Right ventricle myocardium superior (tissue), 1 donor: ENCODE measurements at regions not wholly inside any gene's neighbourhood (a gene's known extent, or its start where the extent isn't known, plus 50 kb on each side); places are given as distances from the start of the nearest gene placed in this dataset.

Source experiments
- ATAC-seq: fragments of 200-7000 bp; cut with Tn5 transposase; one replicate; pipeline ENCODE4 v1.9.1; 2020; ENCODE audit warnings: mild to moderate bottlenecking; ENCODE audit not compliant: poor library complexity
- DNase-seq: peaks from one replicate; pipeline ENCODE4 v3.0.0-alpha.2; 2020
- intact Hi-C: fragments of 100-400 bp; cut with DNase I; formaldehyde crosslinking; loops from one replicate; pipeline ENCODE4 v1.11.2; 2022
- donor health status: DM: no; HTN: yes; CAD: no; lungs with severe emphysema.

DNA sequence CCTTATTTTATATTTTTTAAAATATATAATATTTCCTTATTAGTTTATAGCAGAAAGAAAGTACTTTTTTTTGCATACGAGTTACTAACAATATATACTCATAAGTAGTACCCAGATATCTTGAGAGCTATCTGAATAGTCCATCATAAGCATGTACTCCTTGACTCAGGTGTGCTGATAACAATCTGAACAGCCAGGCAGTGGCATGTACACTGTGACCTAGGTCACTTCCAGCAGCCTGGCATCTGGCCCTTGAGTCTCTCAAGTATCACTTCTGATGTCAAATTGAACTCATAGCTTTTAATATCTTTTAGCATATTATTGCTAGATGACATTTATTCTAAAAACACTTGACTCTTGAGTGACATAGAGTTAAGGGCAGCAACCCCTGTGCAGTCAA, 1576.7 kb downstream of the SLITRK1 start:
- DNase-seq (no peak), ATAC-seq (no peak)
- intact Hi-C loops, result no loop called here

DNA sequence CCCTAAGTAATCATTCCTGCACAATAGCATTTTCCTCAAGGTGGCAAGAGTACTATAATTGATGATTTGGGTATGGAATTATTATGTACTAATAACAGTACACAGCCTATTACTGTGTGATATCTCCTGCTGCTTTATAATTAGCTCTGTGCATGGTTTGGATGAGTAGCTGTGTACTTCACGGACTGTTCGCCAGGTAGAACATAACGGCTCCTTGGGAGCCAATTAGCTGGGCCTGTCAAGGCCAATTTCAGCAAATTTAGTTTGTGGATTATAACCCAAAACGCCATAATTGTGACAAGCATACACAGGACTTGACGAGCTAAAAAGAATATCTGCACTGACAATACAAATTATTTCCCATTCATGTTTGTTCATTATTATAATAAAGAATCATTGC, 1584.2 kb downstream of the SLITRK1 start:
- ATAC-seq, result no peak
- intact Hi-C loops, result no loop called here
- no peak for DNase-seq

DNA sequence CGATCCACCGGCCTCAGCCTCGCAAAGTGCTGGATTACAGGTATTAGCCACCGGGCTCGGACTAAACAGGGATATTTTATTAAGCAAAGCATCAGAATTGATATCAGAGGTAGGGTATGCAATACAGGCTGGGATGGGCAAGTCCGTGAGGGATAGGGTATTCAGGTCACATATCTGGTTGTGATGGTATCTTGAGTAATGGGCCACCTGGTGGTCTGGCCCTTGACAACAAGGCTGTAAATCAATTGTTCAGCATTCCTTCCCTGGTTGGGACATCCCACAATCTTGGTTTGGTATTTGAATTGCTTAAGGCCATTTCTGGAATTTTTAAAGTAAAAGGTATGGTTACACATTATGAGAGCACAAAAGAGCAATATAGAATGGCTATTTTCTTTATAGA, 1588.0 kb downstream of the SLITRK1 start:
- DNase-seq (no peak), ATAC-seq (no peak)
- intact Hi-C loops, result no loop called here

DNA sequence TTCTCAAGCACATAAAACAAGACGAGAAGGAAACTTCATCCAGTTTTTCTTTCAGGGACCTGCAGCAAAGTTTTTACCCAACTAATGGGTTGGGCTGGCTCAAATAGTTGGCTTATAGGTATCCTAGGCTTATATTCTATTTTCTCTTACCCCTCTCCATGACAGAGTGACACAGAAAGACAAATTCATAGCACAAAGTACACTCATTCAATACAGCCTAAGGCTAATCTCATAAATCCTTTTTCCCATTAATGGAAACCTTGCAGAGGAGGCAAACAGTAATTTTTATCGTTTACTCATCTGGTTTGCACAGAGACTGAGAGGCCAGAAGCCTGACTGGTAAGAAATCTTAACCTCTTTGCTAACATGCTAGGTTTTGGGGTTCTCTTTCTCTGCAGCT, 1589.9 kb downstream of the SLITRK1 start:
- DNase-seq (no peak), ATAC-seq (no peak)
- intact Hi-C loops, result no loop called here

DNA sequence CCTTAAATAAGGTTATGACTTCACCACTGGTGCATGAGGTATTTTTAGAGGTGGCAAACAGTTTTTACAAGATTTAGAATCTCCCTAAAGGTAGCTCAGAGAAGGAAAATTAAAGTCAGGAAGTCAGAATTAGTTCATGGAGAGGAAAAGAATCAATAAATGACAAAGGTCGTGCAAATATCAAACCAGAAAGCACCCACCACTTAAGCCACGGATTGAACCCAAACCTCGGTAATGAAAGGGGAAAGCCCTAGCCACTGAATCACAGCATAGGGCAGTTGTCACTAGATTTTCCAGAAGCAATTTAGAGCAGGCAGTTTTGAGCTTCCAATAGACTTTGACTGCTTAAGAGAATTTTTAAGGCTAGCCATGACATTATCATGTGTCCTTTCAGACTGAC, 1590.4 kb downstream of the SLITRK1 start:
- intact Hi-C loops, result no loop called here
- no peak for ATAC-seq
- no peak for DNase-seq

DNA sequence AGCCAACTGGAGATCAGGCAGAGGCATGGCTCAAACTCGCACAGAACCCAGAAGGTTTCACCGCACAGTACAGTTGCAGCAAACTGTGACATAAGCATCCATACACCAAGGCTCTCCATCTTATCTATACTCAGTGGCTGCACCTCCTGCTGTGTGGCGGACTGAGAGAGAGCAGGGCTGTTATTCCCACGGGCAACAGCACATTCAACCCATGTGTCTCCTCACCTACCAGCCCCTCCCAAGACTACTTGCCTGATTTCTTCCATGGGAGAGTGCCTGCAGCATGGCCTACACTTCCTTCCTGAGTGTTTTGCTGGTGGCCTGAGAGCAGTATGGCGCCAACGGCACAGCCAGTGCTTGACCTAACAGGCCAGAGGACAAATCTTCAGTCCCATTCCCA, 1606.6 kb downstream of the SLITRK1 start:
- DNase-seq, result no peak
- no peak for ATAC-seq
- intact Hi-C loops, result no loop called here

DNA sequence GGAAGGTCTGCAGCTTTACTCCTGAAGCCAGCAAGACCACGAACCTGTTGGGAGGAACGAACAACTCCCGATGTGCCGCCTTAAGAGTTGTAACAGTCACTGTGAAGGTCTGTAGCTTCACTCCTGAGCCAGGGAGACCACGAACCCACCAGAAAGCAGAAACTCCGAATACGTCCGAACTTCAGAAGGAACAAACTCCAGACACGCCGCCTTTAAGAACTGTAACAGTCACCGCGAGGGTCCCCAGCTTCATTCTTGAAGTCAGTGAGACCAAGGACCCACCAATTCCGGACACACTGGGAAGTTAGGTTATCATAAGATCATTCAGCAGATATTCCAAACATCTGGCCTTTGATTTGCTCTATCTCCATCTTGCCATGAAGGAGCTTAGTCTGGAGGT, 1623.0 kb downstream of the SLITRK1 start:
- DNase-seq (no peak), ATAC-seq (no peak)
- intact Hi-C loops, result no loop called here

DNA sequence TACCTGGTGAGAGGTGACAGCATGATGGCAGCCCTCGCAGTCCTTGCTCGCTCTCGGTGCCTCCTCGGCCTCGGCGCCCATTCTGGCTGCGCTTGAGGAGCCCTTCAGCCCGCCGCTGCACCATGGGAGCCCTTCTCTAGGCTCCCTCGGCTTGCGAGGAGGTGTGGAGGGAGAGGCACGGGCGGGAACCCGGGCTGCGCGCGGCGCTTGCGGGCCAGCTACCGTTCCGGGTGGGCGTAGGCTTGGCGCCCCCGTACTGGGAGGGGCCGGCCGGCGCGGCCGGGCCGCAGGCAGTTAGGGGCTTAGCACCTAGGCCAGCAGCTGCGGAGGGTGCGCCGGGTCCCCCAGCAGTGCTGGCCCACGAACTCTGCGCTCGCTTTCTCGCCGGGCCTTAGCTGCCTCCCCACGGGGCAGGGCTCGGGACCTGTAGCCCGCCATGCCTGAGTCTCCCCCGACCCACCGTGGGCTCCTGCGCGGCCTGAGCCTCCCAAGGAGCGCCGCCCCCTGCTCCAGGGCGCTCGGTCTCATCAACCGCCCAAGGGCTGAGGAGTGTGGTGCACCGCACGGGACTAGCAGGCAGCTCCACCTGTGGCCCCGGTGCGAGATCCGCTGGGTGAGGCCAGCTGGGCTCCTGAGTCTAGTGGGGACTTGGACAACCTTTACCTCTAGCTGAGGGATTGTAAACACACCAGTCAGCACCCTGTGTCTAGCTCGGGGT, 1624.3 kb downstream of the SLITRK1 start:
- ATAC-seq, result no peak
- intact Hi-C loops, result no loop called here

DNA sequence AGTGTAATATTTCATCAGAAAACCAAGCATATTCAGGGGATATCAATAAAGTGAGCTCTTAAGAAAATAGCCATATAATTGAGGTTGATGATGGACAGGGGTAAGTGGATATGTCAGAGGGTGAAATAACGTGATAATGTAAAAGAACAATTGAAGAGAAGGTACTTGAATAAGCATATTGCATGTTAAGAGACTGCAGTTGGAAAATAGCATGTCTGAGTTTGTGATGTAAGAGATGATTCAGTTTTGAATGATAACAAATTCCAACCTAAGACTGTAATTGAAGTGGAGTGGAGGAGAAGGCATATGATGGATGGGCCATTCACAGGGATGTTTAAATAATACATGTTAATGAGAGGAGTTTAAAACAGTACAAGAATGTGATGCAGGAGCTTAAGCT, 1633.5 kb downstream of the SLITRK1 start:
- ATAC-seq, result no peak
- DNase-seq, result no peak
- intact Hi-C loops, result no loop called here

More for the DNA sequence above, 1624.3 kb downstream of the SLITRK1 start:
- peak; percentile 38 for DNase-seq

DNA sequence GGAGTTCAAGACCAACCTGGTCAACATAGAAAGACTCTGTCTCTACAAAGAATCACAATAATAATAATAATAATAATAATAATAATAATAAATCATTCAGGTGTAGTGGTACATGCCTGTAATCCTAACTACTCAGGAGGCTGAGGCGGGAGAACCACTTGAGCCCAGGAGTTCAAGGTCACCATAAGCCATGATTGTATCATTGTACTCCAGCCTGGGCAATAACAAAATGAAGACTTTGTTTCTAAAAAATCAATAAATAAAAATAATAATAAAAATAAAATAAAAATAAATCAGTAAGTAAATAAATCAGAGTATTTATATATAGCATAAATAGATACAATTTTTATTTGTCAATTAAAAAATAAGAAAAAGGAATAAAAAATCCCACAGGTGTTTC, 1636.4 kb downstream of the SLITRK1 start:
- no peak for ATAC-seq
- intact Hi-C loops, result no loop called here
- no peak for DNase-seq

DNA sequence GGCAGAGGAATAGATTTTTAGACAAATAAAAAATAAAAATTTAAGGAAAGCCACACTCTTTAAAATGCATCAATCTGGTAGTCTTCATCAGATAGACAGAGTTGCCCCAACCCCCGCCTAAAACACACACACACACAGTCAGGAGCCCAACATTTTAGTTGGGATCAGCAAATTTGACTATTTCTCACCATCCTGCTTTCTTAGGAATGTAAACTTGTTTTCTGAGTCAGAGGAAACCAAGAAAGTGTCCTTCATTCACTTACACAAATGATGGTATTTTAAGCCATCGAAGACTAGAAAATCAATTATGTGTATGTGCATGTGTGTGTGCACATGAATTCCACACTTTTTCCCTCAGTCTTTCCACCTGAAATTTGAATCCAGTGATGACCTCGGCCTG, 1657.5 kb downstream of the SLITRK1 start:
- DNase-seq (no peak), ATAC-seq (no peak)

DNA sequence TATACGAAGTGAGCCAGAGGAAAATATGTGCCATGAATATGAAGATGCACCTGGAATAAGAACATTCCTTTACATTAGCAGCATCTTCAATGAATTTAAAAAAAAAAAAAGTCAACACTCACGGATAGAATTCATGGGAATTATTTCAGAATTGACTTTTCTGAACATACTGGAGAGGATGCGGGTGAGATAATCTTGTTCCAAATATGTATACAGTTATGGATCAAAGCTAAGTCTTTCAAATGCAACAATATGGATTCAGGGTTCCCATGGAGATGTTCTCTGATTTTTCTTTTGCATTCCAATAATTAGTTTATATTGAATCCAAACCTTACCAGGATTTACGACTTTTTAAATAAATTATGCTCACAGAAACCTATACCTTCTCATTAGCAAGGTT, 1660.7 kb downstream of the SLITRK1 start:
- DNase-seq (no peak), ATAC-seq (no peak)
- intact Hi-C loops, result no loop called here

More for the DNA sequence above, 1657.5 kb downstream of the SLITRK1 start:
- intact Hi-C loops, result no loop called here

DNA sequence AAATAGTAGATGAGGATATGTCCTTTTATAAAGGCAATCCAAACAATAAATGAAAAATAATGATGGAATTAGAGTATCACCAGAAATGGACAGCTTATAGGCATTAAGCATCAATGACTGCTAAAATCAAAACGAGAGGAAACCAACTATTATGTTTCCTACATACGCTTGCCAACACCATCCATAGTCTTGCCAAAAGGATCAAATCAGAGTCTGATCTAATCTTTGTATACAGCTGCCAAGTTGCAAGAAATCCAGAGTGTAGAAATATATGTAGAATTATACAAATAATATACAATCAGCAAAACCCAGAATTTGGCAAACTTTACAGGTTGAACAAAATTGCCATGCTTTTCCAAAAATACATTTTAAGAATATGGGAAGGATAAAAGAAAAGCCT, 1661.6 kb downstream of the SLITRK1 start:
- intact Hi-C loops, result no loop called here
- no peak for ATAC-seq
- DNase-seq, result no peak

DNA sequence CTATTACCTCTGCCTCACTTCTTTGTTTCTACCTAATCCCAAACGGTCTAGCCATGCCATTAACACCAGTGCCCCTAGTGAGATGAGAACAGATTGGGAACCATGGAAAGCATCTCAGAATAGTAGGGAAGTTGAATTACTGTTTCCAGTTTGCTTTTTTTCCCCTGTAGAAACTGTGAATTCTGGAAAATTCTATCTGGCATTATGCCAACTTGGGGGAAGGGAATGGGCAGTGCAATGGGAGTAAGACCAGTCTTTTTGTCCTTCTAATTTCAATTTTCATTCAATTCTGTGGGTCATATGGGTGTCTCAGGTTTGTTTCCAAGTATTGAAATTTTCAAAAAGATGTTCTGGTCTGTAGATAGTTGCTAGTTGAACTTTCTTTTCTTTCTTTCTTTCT, 1666.1 kb downstream of the SLITRK1 start:
- DNase-seq, result no peak
- intact Hi-C loops, result no loop called here
- no peak for ATAC-seq

DNA sequence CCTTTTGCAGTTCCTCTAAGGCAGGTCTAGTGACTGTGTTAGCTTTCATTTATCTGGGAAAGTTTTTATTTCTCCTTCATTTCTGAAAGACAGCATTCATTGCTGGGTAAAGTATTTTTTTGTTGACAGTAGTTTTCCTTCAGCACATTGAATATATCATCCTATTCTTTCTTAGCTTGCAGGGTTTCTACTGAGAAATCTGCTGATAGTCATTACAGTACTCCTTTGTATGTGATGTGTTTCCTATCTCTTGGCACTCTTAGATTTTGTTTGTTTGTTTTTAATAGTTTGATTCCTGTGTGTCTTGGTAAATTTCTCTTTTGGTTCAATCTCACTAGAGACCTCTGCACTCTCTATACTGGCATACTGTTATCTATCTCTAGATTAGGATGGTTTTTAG, 1667.9 kb downstream of the SLITRK1 start:
- ATAC-seq (no peak), DNase-seq (no peak)
- intact Hi-C loops, result no loop called here

DNA sequence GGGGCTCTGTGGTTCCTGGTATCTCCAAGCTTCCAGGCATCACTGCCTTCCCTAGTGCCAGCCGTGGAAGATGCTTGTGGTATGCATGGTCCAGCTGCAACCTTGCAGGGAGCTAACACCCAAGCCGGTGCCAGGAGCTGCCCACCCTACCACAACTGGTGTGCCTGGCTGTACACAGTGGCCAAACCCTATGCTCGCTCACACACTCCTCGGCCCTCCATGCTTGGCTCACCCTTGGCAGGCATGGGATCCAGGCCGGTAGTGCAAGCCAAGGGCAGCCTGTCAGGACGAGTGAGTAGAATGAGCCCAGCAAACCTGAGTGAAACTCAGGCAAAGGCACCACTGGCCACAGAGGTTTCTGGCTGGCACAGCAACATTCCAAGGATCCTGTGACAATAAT, 1676.0 kb downstream of the SLITRK1 start:
- intact Hi-C loops, result no loop called here
- no peak for DNase-seq
- ATAC-seq, result no peak

DNA sequence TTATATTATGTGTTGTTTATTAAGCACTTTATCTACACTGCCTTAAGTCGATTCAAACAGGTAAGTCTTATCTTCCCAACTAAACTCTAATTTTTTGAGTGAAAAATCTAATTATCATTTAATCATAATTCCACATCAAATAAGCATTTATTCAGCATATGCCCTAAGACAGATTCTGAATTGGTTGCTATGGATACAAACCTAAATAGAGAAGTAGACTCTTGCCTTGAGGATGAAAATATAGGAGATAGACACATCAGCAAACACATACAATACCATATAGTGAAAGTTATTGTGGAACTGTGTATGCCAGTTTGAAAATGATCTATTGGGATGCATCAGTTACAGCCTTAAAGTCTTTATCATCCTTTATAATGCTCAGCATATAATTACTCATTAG, 1679.9 kb downstream of the SLITRK1 start:
- intact Hi-C loops, result no loop called here
- no peak for DNase-seq
- ATAC-seq, result no peak

DNA sequence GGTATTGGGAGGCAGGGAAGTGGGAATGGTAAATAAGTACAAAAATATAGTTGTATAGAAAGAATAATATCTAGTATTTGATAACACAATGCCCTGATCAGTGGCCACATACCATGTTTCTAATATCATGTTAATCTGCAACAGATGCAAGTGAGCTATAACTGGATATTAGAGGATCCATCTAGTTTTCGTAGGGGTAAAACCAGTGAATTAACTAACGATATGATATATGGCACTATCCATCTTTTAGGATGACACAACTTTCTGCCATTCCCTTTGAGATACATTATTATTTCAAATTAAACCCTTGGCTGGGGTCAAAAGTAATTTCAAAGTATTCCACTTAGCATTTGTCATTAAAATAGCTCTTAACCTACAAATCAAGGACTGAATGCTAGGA, 1686.2 kb downstream of the SLITRK1 start:
- no peak for DNase-seq
- no peak for ATAC-seq
- intact Hi-C loops, result no loop called here

DNA sequence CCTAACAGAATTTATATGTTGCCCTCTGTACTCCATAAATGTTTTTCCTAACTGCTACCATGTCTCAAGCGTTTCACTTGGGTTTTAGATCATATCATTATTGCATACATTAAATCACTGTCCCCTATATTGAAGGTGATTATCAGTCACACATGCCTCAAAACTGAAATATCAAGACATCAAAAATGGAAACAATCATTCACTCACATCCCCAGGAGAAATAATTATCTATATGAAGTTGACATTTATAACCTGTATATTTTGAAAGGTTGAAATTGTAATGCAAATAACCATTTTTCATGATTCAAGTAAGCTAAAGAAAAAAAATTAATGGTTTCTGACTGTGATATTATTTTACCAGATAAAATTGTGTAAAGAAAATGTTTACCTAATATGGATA, 1695.0 kb downstream of the SLITRK1 start:
- ATAC-seq (no peak), DNase-seq (no peak)
- intact Hi-C loops, result no loop called here

DNA sequence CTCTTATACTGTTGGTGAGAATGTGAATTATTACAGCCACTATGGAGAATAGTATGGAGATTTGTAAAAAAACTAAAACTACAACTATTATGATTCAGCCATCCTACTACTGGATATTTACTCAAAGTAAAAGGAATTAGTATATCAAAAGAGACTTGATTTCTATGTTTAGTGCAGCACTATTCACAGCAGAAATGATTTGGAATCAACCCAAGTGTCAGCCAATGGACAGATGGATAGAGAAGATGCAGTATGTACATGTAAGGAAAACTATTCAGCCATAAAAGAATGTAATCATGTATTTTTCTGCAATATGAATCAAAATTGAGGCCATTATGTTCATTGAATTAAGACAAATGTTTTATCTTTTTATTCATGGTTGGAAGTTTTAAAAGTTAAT, 1705.5 kb downstream of the SLITRK1 start:
- ATAC-seq, result no peak
- no peak for DNase-seq
- intact Hi-C loops, result no loop called here

DNA sequence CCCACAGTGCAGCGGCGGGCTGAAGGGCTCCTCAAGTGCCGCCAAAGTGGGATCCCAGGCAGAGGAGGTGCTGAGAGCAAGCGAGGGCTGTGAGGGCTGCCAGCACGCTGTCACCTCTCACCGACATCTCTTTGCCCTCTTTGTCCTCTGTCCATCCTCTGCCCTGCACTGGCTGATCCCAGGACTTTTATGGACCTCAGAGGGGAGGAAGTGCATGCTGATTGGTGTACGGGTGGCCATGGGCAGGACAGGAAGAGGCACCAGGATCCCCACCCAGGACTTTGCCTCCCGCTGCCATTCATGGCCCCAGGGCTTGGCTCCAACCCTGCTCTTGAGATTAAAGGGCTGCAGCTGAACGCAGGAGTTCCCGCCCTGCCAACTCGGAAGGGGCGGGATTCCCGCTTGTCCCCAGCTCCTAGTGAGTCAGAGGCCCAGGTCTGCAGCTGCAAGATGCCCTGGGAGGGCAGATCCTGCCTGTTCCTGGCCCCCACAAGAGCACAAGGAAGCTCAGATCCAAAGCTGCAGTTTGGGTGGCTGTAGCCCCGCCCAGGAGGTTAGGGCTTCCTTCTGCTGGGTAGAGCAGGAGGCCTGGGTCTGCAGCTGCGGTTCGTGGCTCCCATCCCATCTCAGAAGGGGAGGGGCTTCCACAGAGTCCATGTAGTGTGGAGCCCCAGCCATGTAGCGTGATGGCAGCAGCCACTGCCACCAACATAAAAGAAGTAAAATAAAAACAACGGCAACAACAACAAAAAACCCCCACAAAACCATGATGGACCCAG, 1716.7 kb downstream of the SLITRK1 start:
- no peak for ATAC-seq
- intact Hi-C loops, result no loop called here
- DNase-seq, result no peak
